ENCODE measurements at regions not wholly inside any gene's neighbourhood (a gene's known extent, or its start where the extent isn't known, plus 50 kb on each side); places are given as distances from the start of the nearest gene placed in this dataset.

DNA sequence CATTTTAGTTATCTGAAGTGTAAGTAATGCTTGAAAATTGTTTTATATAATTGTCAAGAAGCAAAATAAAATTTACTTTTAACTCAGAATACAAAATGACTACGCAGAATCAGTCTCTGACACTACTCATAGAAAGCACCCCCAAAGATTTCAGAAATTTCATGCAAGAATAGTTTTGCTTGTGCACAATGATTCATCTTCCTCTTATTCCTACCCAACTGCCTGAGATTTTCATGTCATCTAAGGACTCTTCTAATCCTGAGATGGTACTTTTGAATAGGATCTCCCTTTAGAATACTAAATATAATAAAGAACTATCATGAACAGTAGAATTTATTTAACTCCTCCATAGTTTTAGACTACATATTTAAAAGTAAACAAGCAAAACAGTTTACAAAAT lies 485.3 kb upstream of the MGAT4C start:
- H3K4me3 ChIP-seq (ENCODE audit: low read length) = no peak overlapping the region
- Mint-ChIP-seq H3K27me3 (no peaks in the 10 kb centered on the region), H3K9me3 (no peaks in the 10 kb centered on the region), H3K27ac (no peak overlapping the region), H3K36me3 (ENCODE audit: low read depth) (no peaks in the 10 kb centered on the region), H3K4me3 (no peak overlapping the region), H3K4me1 (ENCODE audit: low read depth) (no peaks in the 10 kb centered on the region)
- TF ChIP-seq, protein P1, sequence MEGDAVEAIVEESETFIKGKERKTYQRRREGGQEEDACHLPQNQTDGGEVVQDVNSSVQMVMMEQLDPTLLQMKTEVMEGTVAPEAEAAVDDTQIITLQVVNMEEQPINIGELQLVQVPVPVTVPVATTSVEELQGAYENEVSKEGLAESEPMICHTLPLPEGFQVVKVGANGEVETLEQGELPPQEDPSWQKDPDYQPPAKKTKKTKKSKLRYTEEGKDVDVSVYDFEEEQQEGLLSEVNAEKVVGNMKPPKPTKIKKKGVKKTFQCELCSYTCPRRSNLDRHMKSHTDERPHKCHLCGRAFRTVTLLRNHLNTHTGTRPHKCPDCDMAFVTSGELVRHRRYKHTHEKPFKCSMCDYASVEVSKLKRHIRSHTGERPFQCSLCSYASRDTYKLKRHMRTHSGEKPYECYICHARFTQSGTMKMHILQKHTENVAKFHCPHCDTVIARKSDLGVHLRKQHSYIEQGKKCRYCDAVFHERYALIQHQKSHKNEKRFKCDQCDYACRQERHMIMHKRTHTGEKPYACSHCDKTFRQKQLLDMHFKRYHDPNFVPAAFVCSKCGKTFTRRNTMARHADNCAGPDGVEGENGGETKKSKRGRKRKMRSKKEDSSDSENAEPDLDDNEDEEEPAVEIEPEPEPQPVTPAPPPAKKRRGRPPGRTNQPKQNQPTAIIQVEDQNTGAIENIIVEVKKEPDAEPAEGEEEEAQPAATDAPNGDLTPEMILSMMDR (IDR thresholded peaks at IDR 0.05) = no peak
- no peaks in the 10 kb centered on the region for H3K36me3 ChIP-seq (ENCODE audit: insufficient read depth, low read length)
- H3K27me3 ChIP-seq (ENCODE audit: control insufficient read depth in 1 of 2, insufficient read depth in 2 of 2, low read length in 2 of 2) = no peaks in the 10 kb centered on the region
- no peak for DNase-seq
- CTCF ChIA-PET = no interaction called here
- H3K9me3 ChIP-seq (ENCODE audit: control insufficient read depth in 1 of 2, insufficient read depth in 1 of 2, low read length in 2 of 2) = no peaks in the 10 kb centered on the region
- no peak overlapping the region for H3K27ac ChIP-seq (ENCODE audit: low read depth in 1 of 2, low read length in 2 of 2)
- ATAC-seq (ENCODE audit: poor library complexity) = no peak
- intact Hi-C loops (cut with DNase I, micrococcal nuclease) = no loop called here
- no peaks in the 10 kb centered on the region for H3K4me1 ChIP-seq (ENCODE audit: insufficient read depth, low read length)
- POLR2A ChIA-PET = no interaction called here

DNA sequence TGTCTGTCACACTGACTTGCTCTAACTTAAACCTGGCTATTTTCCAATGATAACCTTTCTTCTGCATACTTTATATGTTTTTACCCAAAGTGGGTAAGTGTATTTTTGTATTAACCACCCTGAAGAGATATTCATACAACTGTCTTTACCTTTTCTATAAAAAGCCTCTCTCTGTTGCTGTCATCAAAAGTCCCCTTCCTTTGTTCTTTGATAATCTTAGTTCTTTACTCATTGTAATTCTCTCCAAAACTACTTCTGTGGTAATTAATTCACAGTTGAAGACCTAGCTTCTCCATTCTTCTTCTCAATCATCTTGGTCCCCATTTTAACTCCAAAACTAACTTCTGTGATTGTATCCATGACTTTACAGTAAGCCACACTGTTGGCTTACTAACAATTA lies 479.7 kb upstream of the MGAT4C start:
- Histone ChIP-seq H3K4me3 (ENCODE audit: low read length) (no peak overlapping the region), H3K27ac (ENCODE audit: low read depth in 1 of 2, low read length in 2 of 2) (no peak overlapping the region), H3K9me3 (ENCODE audit: control insufficient read depth in 1 of 2, insufficient read depth in 1 of 2, low read length in 2 of 2) (no peaks in the 10 kb centered on the region), H3K4me1 (ENCODE audit: insufficient read depth, low read length) (no peaks in the 10 kb centered on the region), H3K36me3 (ENCODE audit: insufficient read depth, low read length) (no peaks in the 10 kb centered on the region), H3K27me3 (ENCODE audit: control insufficient read depth in 1 of 2, insufficient read depth in 2 of 2, low read length in 2 of 2) (no peaks in the 10 kb centered on the region)
- TF ChIP-seq, protein P1 (IDR thresholded peaks at IDR 0.05) = no peak
- Mint-ChIP-seq H3K36me3 (ENCODE audit: low read depth) (no peaks in the 10 kb centered on the region), H3K27me3 (no peaks in the 10 kb centered on the region), H3K4me1 (ENCODE audit: low read depth) (no peaks in the 10 kb centered on the region), H3K9me3 (peaks cover 3% of the 10 kb centered on the region), H3K27ac (no peak overlapping the region), H3K4me3 (no peak overlapping the region)
- ChIA-PET POLR2A (no interaction called here), CTCF (no interaction called here)
- ATAC-seq (ENCODE audit: poor library complexity) (no peak), DNase-seq (no peak)
- intact Hi-C loops (cut with DNase I, micrococcal nuclease) = no loop called here

DNA sequence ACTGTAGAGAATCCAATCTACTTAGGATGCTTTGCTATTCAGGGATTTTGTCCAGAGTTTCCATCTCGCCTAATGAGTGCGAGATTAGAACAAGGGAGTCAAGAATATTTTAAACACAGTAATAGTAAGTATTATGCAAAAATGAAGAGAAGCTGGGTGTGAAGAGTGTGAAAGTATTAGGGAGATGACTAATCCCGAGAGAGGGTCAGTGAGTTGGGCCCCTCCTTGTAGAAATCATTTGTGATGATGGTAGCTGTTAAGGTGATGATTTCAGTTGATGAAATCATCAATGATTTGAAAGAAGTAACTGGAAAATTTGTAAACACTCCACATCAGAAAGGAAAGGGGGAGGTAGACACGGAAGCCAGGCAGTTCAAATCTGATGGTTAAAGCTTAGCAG lies 478.9 kb upstream of the MGAT4C start:
- TF ChIP-seq, protein P1 (IDR thresholded peaks at IDR 0.05) = no peak
- Mint-ChIP-seq H3K36me3 (ENCODE audit: low read depth) (no peaks in the 10 kb centered on the region), H3K27me3 (no peaks in the 10 kb centered on the region), H3K4me3 (no peak overlapping the region), H3K27ac (no peak overlapping the region), H3K4me1 (ENCODE audit: low read depth) (no peaks in the 10 kb centered on the region), H3K9me3 (peaks cover 5% of the 10 kb centered on the region)
- CTCF ChIA-PET = no interaction called here
- Histone ChIP-seq H3K4me1 (ENCODE audit: insufficient read depth, low read length) (no peaks in the 10 kb centered on the region), H3K27ac (ENCODE audit: low read depth in 1 of 2, low read length in 2 of 2) (no peak overlapping the region), H3K36me3 (ENCODE audit: insufficient read depth, low read length) (no peaks in the 10 kb centered on the region), H3K27me3 (ENCODE audit: control insufficient read depth in 1 of 2, insufficient read depth in 2 of 2, low read length in 2 of 2) (no peaks in the 10 kb centered on the region), H3K4me3 (ENCODE audit: low read length) (no peak overlapping the region), H3K9me3 (ENCODE audit: control insufficient read depth in 1 of 2, insufficient read depth in 1 of 2, low read length in 2 of 2) (no peaks in the 10 kb centered on the region)
- intact Hi-C loops (cut with DNase I, micrococcal nuclease) = no loop called here
- no peak for DNase-seq
- POLR2A ChIA-PET = no interaction called here
- ATAC-seq (ENCODE audit: poor library complexity) = no peak

Measured in CD4-positive, alpha-beta T cell (primary cell).